ENCODE measurements at regions not wholly inside any gene's neighbourhood (a gene's known extent, or its start where the extent isn't known, plus 50 kb on each side); places are given as distances from the start of the nearest gene placed in this dataset.

DNA sequence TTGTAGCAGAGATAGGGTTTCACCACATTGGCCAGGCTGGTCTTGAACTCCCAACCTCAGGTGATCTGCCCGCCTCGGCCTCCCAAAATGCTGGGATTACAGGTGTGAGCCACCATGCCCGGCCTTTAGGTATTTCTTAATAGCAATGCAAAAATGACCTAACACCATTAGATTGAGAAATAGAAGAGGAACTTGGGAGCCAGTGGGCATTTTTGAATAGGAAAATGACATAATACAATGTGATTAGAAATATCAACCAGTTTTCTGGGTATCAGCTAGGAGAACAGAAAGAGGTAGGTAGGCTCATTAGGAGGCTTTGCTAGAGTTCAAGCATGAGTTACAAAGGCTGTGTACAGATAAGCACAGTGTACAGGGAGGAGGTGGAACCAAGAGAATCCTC, 101.8 kb upstream of the TBC1D5 start:
- TF ChIP-seq, protein P1, sequence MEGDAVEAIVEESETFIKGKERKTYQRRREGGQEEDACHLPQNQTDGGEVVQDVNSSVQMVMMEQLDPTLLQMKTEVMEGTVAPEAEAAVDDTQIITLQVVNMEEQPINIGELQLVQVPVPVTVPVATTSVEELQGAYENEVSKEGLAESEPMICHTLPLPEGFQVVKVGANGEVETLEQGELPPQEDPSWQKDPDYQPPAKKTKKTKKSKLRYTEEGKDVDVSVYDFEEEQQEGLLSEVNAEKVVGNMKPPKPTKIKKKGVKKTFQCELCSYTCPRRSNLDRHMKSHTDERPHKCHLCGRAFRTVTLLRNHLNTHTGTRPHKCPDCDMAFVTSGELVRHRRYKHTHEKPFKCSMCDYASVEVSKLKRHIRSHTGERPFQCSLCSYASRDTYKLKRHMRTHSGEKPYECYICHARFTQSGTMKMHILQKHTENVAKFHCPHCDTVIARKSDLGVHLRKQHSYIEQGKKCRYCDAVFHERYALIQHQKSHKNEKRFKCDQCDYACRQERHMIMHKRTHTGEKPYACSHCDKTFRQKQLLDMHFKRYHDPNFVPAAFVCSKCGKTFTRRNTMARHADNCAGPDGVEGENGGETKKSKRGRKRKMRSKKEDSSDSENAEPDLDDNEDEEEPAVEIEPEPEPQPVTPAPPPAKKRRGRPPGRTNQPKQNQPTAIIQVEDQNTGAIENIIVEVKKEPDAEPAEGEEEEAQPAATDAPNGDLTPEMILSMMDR (IDR thresholded peaks at IDR 0.05) = no peak
- TF ChIP-seq, protein P2, sequence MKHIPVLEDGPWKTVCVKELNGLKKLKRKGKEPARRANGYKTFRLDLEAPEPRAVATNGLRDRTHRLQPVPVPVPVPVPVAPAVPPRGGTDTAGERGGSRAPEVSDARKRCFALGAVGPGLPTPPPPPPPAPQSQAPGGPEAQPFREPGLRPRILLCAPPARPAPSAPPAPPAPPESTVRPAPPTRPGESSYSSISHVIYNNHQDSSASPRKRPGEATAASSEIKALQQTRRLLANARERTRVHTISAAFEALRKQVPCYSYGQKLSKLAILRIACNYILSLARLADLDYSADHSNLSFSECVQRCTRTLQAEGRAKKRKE (CRISPR knock-in tag; IDR thresholded peaks at IDR 0.05; ENCODE audit: low read depth) = no peak
- TF ChIP-seq FOSL2 (IDR thresholded peaks at IDR 0.05) (no peak), FOSL2 (CRISPR knock-in tag; IDR thresholded peaks at IDR 0.05) (no peak), POLR2A (IDR thresholded peaks at IDR 0.05; ENCODE audit: low read length) (no peak), EP300 (IDR thresholded peaks at IDR 0.05) (no peak), ZNF302 (CRISPR knock-in tag; IDR thresholded peaks at IDR 0.05) (no peak), BHLHE40 (IDR thresholded peaks at IDR 0.05; ENCODE audit: low read depth, low read length) (no peak), NR3C1 (IDR thresholded peaks at IDR 0.05) (no peak), RFX5 (IDR thresholded peaks at IDR 0.05) (no peak), MAX (IDR thresholded peaks at IDR 0.05) (no peak), RAD21 (conservative IDR thresholded peaks at IDR 0.05 in 1 of 2, IDR thresholded peaks at IDR 0.05 in 1 of 2) (no peak)
- TF ChIP-seq, protein P3, sequence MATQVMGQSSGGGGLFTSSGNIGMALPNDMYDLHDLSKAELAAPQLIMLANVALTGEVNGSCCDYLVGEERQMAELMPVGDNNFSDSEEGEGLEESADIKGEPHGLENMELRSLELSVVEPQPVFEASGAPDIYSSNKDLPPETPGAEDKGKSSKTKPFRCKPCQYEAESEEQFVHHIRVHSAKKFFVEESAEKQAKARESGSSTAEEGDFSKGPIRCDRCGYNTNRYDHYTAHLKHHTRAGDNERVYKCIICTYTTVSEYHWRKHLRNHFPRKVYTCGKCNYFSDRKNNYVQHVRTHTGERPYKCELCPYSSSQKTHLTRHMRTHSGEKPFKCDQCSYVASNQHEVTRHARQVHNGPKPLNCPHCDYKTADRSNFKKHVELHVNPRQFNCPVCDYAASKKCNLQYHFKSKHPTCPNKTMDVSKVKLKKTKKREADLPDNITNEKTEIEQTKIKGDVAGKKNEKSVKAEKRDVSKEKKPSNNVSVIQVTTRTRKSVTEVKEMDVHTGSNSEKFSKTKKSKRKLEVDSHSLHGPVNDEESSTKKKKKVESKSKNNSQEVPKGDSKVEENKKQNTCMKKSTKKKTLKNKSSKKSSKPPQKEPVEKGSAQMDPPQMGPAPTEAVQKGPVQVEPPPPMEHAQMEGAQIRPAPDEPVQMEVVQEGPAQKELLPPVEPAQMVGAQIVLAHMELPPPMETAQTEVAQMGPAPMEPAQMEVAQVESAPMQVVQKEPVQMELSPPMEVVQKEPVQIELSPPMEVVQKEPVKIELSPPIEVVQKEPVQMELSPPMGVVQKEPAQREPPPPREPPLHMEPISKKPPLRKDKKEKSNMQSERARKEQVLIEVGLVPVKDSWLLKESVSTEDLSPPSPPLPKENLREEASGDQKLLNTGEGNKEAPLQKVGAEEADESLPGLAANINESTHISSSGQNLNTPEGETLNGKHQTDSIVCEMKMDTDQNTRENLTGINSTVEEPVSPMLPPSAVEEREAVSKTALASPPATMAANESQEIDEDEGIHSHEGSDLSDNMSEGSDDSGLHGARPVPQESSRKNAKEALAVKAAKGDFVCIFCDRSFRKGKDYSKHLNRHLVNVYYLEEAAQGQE (IDR thresholded peaks at IDR 0.05) = no peak
- TF ChIP-seq, protein P4, sequence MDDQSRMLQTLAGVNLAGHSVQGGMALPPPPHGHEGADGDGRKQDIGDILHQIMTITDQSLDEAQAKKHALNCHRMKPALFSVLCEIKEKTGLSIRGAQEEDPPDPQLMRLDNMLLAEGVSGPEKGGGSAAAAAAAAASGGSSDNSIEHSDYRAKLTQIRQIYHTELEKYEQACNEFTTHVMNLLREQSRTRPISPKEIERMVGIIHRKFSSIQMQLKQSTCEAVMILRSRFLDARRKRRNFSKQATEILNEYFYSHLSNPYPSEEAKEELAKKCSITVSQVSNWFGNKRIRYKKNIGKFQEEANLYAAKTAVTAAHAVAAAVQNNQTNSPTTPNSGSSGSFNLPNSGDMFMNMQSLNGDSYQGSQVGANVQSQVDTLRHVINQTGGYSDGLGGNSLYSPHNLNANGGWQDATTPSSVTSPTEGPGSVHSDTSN (IDR thresholded peaks at IDR 0.05) = no peak
- TF ChIP-seq, protein P5, sequence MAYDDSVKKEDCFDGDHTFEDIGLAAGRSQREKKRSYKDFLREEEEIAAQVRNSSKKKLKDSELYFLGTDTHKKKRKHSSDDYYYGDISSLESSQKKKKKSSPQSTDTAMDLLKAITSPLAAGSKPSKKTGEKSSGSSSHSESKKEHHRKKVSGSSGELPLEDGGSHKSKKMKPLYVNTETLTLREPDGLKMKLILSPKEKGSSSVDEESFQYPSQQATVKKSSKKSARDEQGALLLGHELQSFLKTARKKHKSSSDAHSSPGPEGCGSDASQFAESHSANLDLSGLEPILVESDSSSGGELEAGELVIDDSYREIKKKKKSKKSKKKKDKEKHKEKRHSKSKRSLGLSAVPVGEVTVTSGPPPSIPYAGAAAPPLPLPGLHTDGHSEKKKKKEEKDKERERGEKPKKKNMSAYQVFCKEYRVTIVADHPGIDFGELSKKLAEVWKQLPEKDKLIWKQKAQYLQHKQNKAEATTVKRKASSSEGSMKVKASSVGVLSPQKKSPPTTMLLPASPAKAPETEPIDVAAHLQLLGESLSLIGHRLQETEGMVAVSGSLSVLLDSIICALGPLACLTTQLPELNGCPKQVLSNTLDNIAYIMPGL (CRISPR knock-in tag; IDR thresholded peaks at IDR 0.05; ENCODE audit: borderline replicate concordance) = no peak

Measured in A549 (cell line).